Nephron progenitor cell (in vitro differentiated cells): ENCODE measurements at regions not wholly inside any gene's neighbourhood (a gene's known extent, or its start where the extent isn't known, plus 50 kb on each side); places are given as distances from the start of the nearest gene placed in this dataset.

ENCODE experiments used
- DNase-seq: peaks from one replicate; pipeline ENCODE4 v3.0.0; 2021
- H3K27ac Mint-ChIP-seq: 2 replicates; pipeline ENCODE4 v1.8.0; 2021; ENCODE audit warnings: mild to moderate bottlenecking, moderate library complexity, mixed read lengths
- H3K27me3 Mint-ChIP-seq: 2 replicates; pipeline ENCODE4 v1.8.0; 2021; ENCODE audit warnings: mild to moderate bottlenecking, low read depth, mixed read lengths; ENCODE audit not compliant: poor library complexity
- H3K36me3 Mint-ChIP-seq: 2 replicates; pipeline ENCODE4 v1.8.0; 2021; ENCODE audit warnings: low read depth, mixed read lengths
- H3K4me1 Mint-ChIP-seq: 2 replicates; pipeline ENCODE4 v1.8.0; 2021; ENCODE audit warnings: mixed read lengths
- H3K4me3 Mint-ChIP-seq: 2 replicates; pipeline ENCODE4 v1.8.0; 2021; ENCODE audit warnings: mild to moderate bottlenecking, moderate library complexity, mixed read lengths
- H3K9me3 Mint-ChIP-seq: 2 replicates; pipeline ENCODE4 v1.8.0; 2021; ENCODE audit warnings: mild to moderate bottlenecking, moderate library complexity, mixed read lengths
- CTCF ChIP-seq: fragments of 200-600 bp; sonication (generic); IDR thresholded peaks from 2 replicates; pipeline ENCODE4 v1.5.0; 2021; ENCODE audit warnings: antibody characterized with exemption

GRCh38 chr12:58775396-58775795, 144.9 kb downstream of the LRIG3 start:
- Mint-ChIP-seq H3K4me3 (no peak overlapping the region), H3K36me3 (no peaks in the 10 kb centered on the region), H3K27me3 (no peaks in the 10 kb centered on the region), H3K27ac (no peak overlapping the region), H3K9me3 (peaks cover 13% of the 10 kb centered on the region), H3K4me1 (peaks cover 10% of the 10 kb centered on the region)
- no peak for DNase-seq
- no peak for TF ChIP-seq CTCF

GRCh38 chr12:58776144-58776543, 144.2 kb downstream of the LRIG3 start:
- Mint-ChIP-seq H3K4me1 (peaks cover 10% of the 10 kb centered on the region), H3K4me3 (no peak overlapping the region), H3K27me3 (no peaks in the 10 kb centered on the region), H3K9me3 (peaks cover 7% of the 10 kb centered on the region), H3K27ac (no peak overlapping the region), H3K36me3 (no peaks in the 10 kb centered on the region)
- no peak for TF ChIP-seq CTCF
- DNase-seq = no peak

DNA sequence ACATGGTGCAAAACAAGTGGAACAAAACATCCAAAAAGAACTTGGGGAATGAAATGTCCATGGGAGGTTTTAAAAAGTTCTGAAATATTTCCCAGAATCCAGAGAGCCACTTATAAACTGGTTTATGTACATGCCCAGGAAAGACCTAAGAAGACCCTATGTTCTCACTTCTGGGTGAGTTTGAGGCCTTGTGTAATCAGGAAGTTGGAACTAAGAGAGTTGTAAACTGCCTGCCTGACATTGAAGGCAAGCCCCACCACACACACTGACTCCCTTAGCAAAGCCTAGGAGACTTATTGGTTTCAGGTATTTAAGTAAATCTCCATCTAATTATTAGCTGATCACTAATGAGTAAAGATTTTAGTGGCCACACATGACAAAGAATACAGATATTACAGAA, 142.5 kb downstream of the LRIG3 start:
- DNase-seq = no peak
- Mint-ChIP-seq H3K36me3 (no peaks in the 10 kb centered on the region), H3K4me1 (peaks cover 10% of the 10 kb centered on the region), H3K27ac (peak overlapping the region; percentile 55), H3K9me3 (peaks cover 24% of the 10 kb centered on the region), H3K27me3 (no peaks in the 10 kb centered on the region), H3K4me3 (no peak overlapping the region)
- TF ChIP-seq CTCF = no peak

- DNase-seq = no peak
- Mint-ChIP-seq H3K36me3 (peaks cover 15% of the 10 kb centered on the region), H3K4me1 (peaks cover 28% of the 10 kb centered on the region), H3K27me3 (no peaks in the 10 kb centered on the region), H3K27ac (no peak overlapping the region), H3K9me3 (peaks cover 42% of the 10 kb centered on the region), H3K4me3 (no peak overlapping the region)
- TF ChIP-seq CTCF = no peak
These were observed 138.7 kb downstream of the LRIG3 start for GRCh38 chr12:58781609-58782008.

DNA sequence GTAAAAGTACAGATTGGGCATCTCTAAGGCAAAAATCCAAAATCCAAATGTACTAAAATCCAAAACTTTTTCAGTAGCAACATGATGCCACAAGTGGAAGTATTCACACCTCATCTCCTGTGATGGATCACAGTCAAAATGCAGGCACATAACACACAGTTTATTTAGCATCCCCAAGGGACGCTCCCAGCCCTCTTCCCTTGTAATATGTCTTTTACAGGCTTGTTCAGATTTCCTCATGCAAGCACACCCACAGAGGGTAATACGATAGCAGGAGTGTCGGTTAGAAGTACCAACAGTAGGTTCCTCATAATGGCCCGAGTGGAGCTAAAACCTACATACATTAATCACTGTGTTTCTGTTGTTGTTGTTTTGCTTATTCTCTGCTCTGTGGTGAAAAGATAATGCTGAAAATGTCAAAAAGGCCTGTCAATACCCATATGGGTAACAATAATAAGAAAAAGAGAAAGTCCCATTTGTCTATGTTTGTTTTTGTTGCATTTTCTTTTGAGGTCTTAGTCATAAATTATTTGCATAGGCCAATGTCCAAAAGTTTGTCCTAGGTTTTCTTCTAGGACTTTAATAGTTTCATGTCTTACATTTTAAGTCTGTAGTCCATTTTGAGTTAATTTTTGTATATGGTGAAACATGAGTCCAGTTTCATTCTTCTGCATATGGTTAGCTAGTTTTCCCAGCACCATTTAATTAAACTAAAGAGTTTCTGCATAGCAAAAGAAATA, 133.1 kb downstream of the LRIG3 start:
- no peak for TF ChIP-seq CTCF
- Mint-ChIP-seq H3K4me1 (peaks cover 32% of the 10 kb centered on the region), H3K27ac (peak overlapping the region; percentile 44), H3K27me3 (peaks cover 3% of the 10 kb centered on the region), H3K36me3 (peaks cover 15% of the 10 kb centered on the region), H3K4me3 (no peak overlapping the region), H3K9me3 (peaks cover 24% of the 10 kb centered on the region)
- peak; percentile 44 for DNase-seq

- H3K36me3 Mint-ChIP-seq = no peaks in the 10 kb centered on the region
- no peaks in the 10 kb centered on the region for H3K4me1 Mint-ChIP-seq
- no peak overlapping the region for H3K27ac Mint-ChIP-seq
- peaks cover 19% of the 10 kb centered on the region for H3K9me3 Mint-ChIP-seq
- no peak for TF ChIP-seq CTCF
- H3K27me3 Mint-ChIP-seq = no peaks in the 10 kb centered on the region
- DNase-seq = no peak
- no peak overlapping the region for H3K4me3 Mint-ChIP-seq
These were observed 125.4 kb downstream of the LRIG3 start for GRCh38 chr12:58794859-58795258.
